ENCODE measurements at regions not wholly inside any gene's neighbourhood (a gene's known extent, or its start where the extent isn't known, plus 50 kb on each side); places are given as distances from the start of the nearest gene placed in this dataset.
A peak's percentile ranks its signal among the peaks of the same experiment; 100 is the strongest.

GRCh38 chr13:70889163-70889562 is 780.9 kb upstream of the KLHL1 start (continued):
- 0 out of 2 replicates have a peak, but pooled peaks have one; percentile 48 for TF ChIP-seq ZNF710 (CRISPR knock-in tag; IDR thresholded peaks at IDR 0.05; ENCODE audit: borderline replicate concordance)
- no peak for TF ChIP-seq ZNF775 (CRISPR knock-in tag; IDR thresholded peaks at IDR 0.05; ENCODE audit: borderline replicate concordance)
- TF ChIP-seq ATF3 (CRISPR knock-in tag; IDR thresholded peaks at IDR 0.05): peak; percentile 86
- no peak for TF ChIP-seq ZHX2 (IDR thresholded peaks at IDR 0.05; ENCODE audit: low read depth)
- TF ChIP-seq ZHX2 (CRISPR knock-in tag; IDR thresholded peaks at IDR 0.05; ENCODE audit: borderline replicate concordance): no peak
- TF ChIP-seq ZMAT5 (CRISPR knock-in tag; IDR thresholded peaks at IDR 0.05; ENCODE audit: borderline replicate concordance, low read depth): no peak
- peak; percentile 55 for TF ChIP-seq CEBPG (CRISPR knock-in tag; IDR thresholded peaks at IDR 0.05)
- TF ChIP-seq ZNF24 (IDR thresholded peaks at IDR 0.05): no peak
- no peak for TF ChIP-seq ISX (CRISPR knock-in tag; conservative IDR thresholded peaks at IDR 0.05)
- TF ChIP-seq YY1 (IDR thresholded peaks at IDR 0.05; ENCODE audit: insufficient read depth, insufficient replicate concordance, low read depth, low read length): peak; percentile 29
- TF ChIP-seq ONECUT2 (CRISPR knock-in tag; IDR thresholded peaks at IDR 0.05): peak; percentile 46; the same call in 1 of the 2 replicates
- TF ChIP-seq RORA (CRISPR knock-in tag; IDR thresholded peaks at IDR 0.05): no peak
- peak; percentile 36; the same call in 1 of the 2 replicates for TF ChIP-seq SIX4 (CRISPR knock-in tag; IDR thresholded peaks at IDR 0.05)
- no peak for TF ChIP-seq ZNF207 (IDR thresholded peaks at IDR 0.05; ENCODE audit: borderline replicate concordance)
- no peak for TF ChIP-seq ZNF367 (CRISPR knock-in tag; IDR thresholded peaks at IDR 0.05; ENCODE audit: borderline replicate concordance)
- TF ChIP-seq AHDC1 (CRISPR knock-in tag; IDR thresholded peaks at IDR 0.05; ENCODE audit: borderline replicate concordance): peak; percentile 99
- peak; percentile 80 for TF ChIP-seq FOXO1 (CRISPR knock-in tag; IDR thresholded peaks at IDR 0.05)
